Liver (tissue), 3 donors: ENCODE measurements at regions not wholly inside any gene's neighbourhood (a gene's known extent, or its start where the extent isn't known, plus 50 kb on each side); places are given as distances from the start of the nearest gene placed in this dataset.

Experiments
- EGR1 ChIP-seq, 2 donors: IDR thresholded peaks; 2 replicates each; pipeline ENCODE4 v1.6.1; 2016 to 2018; ENCODE audit warnings: antibody characterized with exemption in 2 of 2, low read depth in 2 of 2
- FOXA1 ChIP-seq: IDR thresholded peaks from 2 replicates; pipeline ENCODE4 v1.6.1; 2016; ENCODE audit warnings: antibody characterized with exemption
- GABPA ChIP-seq, 2 donors: IDR thresholded peaks in 1 of 2; conservative IDR thresholded peaks in 1 of 2; 2 replicates each; pipeline ENCODE4 v1.6.1; 2016; ENCODE audit warnings: antibody characterized with exemption in 2 of 2, mild to moderate bottlenecking in 1 of 2, moderate library complexity in 1 of 2
- HNF4G ChIP-seq: IDR thresholded peaks from 2 replicates; pipeline ENCODE4 v1.6.1; 2016; ENCODE audit warnings: antibody characterized with exemption
- NR2F2 ChIP-seq: IDR thresholded peaks from 2 replicates; pipeline ENCODE4 v1.6.1; 2016; ENCODE audit warnings: antibody characterized with exemption
- RAD21 ChIP-seq, 2 donors: IDR thresholded peaks; 2 replicates each; pipeline ENCODE4 v1.6.1; 2016; ENCODE audit warnings: antibody characterized with exemption in 2 of 2, mild to moderate bottlenecking in 2 of 2
- REST ChIP-seq: IDR thresholded peaks from 2 replicates; pipeline ENCODE4 v1.6.1; 2016; ENCODE audit warnings: antibody characterized with exemption, mild to moderate bottlenecking
- RXRA ChIP-seq, 2 donors: IDR thresholded peaks; 2 replicates each; pipeline ENCODE4 v1.6.1; 2017 to 2018; ENCODE audit warnings: antibody characterized with exemption in 2 of 2, mild to moderate bottlenecking in 1 of 2
- SP1 ChIP-seq: IDR thresholded peaks from 2 replicates; pipeline ENCODE4 v1.6.1; 2018; ENCODE audit warnings: antibody characterized with exemption, mild to moderate bottlenecking
- TAF1 ChIP-seq: conservative IDR thresholded peaks from 2 replicates; pipeline ENCODE4 v1.6.1; 2016; ENCODE audit warnings: antibody characterized with exemption, mild to moderate bottlenecking
- YY1 ChIP-seq: IDR thresholded peaks from 2 replicates; pipeline ENCODE4 v1.6.1; 2016; ENCODE audit warnings: antibody characterized with exemption, mild to moderate bottlenecking
- TF ChIP-seq, protein P1 (sequence below): fragments of 150-350 bp; IDR thresholded peaks from 2 replicates; pipeline ENCODE4 v1.5.1; 2017; ENCODE audit warnings: improper control_type of control experiment, low read depth, low read length; ENCODE audit not compliant: missing input control
- TF ChIP-seq, protein P2 (sequence below): IDR thresholded peaks from 2 replicates; pipeline ENCODE4 v1.6.1; 2016; ENCODE audit warnings: antibody characterized with exemption
- TF ChIP-seq, protein P3 (sequence below): IDR thresholded peaks from 2 replicates; pipeline ENCODE4 v1.6.1; 2016; ENCODE audit warnings: antibody characterized with exemption
- donor health status: healthy.
- donor health status: healthy.

DNA sequence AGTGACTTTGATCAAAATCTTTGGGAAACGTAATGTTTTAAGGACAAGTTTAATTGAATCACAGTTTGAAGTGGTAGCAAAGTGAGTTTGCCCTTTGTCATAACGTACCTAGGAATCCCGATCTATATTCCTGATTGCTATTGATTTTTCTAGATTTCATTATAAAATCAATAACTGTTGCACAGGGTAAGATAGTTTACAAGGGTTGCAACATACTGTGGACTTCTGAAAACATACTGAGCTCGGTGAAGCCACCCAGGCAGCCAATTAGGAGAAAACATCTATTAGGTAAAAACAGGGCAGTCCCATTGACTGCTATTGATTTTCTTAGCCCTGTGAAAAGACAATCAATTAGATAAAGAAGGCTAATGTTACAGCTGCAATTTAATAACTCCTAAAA, 659.9 kb downstream of the ISL1 start:
- peak; percentile 52 for TF ChIP-seq HNF4G
- peak in 1 of 2 donors; percentile 25 for TF ChIP-seq RAD21 (IDR thresholded peaks at IDR 0.05)
- TF ChIP-seq, protein P1, sequence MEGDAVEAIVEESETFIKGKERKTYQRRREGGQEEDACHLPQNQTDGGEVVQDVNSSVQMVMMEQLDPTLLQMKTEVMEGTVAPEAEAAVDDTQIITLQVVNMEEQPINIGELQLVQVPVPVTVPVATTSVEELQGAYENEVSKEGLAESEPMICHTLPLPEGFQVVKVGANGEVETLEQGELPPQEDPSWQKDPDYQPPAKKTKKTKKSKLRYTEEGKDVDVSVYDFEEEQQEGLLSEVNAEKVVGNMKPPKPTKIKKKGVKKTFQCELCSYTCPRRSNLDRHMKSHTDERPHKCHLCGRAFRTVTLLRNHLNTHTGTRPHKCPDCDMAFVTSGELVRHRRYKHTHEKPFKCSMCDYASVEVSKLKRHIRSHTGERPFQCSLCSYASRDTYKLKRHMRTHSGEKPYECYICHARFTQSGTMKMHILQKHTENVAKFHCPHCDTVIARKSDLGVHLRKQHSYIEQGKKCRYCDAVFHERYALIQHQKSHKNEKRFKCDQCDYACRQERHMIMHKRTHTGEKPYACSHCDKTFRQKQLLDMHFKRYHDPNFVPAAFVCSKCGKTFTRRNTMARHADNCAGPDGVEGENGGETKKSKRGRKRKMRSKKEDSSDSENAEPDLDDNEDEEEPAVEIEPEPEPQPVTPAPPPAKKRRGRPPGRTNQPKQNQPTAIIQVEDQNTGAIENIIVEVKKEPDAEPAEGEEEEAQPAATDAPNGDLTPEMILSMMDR = no peak
- TF ChIP-seq, protein P2, sequence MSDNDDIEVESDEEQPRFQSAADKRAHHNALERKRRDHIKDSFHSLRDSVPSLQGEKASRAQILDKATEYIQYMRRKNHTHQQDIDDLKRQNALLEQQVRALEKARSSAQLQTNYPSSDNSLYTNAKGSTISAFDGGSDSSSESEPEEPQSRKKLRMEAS = no peak
- no peak for TF ChIP-seq FOXA1
- TF ChIP-seq REST = no peak
- no peak for TF ChIP-seq GABPA (IDR thresholded peaks at IDR 0.05 in 1 of 2, conservative IDR thresholded peaks at IDR 0.05 in 1 of 2)
- TF ChIP-seq NR2F2 = no peak
- peak; percentile 31 to 68 for TF ChIP-seq RXRA (IDR thresholded peaks at IDR 0.05)
- TF ChIP-seq YY1 = no peak
- peak; percentile 35 for TF ChIP-seq SP1
- TF ChIP-seq, protein P3, sequence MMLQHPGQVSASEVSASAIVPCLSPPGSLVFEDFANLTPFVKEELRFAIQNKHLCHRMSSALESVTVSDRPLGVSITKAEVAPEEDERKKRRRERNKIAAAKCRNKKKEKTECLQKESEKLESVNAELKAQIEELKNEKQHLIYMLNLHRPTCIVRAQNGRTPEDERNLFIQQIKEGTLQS = no peak
- no peak for TF ChIP-seq EGR1 (IDR thresholded peaks at IDR 0.05; ENCODE audit: low read depth in 2 of 2)
- no peak for TF ChIP-seq TAF1
